ENCODE measurements at regions not wholly inside any gene's neighbourhood (a gene's known extent, or its start where the extent isn't known, plus 50 kb on each side); places are given as distances from the start of the nearest gene placed in this dataset.

DNA sequence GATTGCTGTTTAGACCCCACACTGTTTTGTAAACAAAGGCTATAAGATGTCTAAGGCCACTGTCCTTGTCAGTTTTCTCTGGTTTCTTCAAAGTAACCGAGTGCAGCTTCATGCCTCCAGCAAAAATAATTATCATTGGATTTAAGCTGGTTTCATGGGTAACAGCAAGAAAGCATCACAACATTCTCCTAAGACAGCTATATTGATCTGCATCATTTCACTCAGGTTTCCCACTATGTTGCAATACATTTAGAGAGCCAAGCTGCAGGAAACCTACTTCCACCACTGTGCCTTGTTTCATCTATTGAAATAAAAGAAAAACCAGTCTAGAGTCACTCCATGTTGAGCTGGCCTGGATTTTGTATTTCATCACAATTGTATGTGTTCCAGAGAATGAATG, 351.4 kb downstream of the OXSM start:
- TF ChIP-seq, protein P1, sequence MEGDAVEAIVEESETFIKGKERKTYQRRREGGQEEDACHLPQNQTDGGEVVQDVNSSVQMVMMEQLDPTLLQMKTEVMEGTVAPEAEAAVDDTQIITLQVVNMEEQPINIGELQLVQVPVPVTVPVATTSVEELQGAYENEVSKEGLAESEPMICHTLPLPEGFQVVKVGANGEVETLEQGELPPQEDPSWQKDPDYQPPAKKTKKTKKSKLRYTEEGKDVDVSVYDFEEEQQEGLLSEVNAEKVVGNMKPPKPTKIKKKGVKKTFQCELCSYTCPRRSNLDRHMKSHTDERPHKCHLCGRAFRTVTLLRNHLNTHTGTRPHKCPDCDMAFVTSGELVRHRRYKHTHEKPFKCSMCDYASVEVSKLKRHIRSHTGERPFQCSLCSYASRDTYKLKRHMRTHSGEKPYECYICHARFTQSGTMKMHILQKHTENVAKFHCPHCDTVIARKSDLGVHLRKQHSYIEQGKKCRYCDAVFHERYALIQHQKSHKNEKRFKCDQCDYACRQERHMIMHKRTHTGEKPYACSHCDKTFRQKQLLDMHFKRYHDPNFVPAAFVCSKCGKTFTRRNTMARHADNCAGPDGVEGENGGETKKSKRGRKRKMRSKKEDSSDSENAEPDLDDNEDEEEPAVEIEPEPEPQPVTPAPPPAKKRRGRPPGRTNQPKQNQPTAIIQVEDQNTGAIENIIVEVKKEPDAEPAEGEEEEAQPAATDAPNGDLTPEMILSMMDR (IDR thresholded peaks at IDR 0.05; ENCODE audit: insufficient read depth, low read depth, low read length) = no peak
- TF ChIP-seq EZH2 (IDR thresholded peaks at IDR 0.05; ENCODE audit: insufficient read depth, low read length) = no peak

Measured in astrocyte (in vitro differentiated cells and primary cell).